GM23338 (cell line): ENCODE measurements at regions not wholly inside any gene's neighbourhood (a gene's known extent, or its start where the extent isn't known, plus 50 kb on each side); places are given as distances from the start of the nearest gene placed in this dataset.
A peak's percentile ranks its signal among the peaks of the same experiment; 100 is the strongest.

Experiments used
- CTCF ChIP-seq, 2 experiments: fragments of 200-600 bp in 1 of 2; sonication (generic) in 1 of 2; conservative IDR thresholded peaks; 2 replicates each; pipeline versions ENCODE4 v1.5.1 to v1.6.1; 2016 to 2017; ENCODE audit warnings: antibody characterized with exemption in 2 of 2, low read depth in 2 of 2, mild to moderate bottlenecking in 2 of 2, moderate library complexity in 1 of 2
- EZH2 ChIP-seq: fragments of 200-600 bp; sonication (generic); IDR thresholded peaks from one replicate; pipeline ENCODE4 v1.8.0; 2017; ENCODE audit warnings: antibody characterized with exemption, mild to moderate bottlenecking, low read depth; ENCODE audit not compliant: unreplicated experiment
- POLR2AphosphoS5 ChIP-seq: IDR thresholded peaks from 2 replicates; pipeline ENCODE4 v1.6.1; 2016; ENCODE audit warnings: antibody characterized with exemption, low read depth
- ZNF114 ChIP-seq: fragments of 250-450 bp; sonication (Bioruptor Pico); IDR thresholded peaks from 2 replicates; pipeline ENCODE4 v1.5.0; 2020; ENCODE audit warnings: mild to moderate bottlenecking, moderate library complexity

DNA sequence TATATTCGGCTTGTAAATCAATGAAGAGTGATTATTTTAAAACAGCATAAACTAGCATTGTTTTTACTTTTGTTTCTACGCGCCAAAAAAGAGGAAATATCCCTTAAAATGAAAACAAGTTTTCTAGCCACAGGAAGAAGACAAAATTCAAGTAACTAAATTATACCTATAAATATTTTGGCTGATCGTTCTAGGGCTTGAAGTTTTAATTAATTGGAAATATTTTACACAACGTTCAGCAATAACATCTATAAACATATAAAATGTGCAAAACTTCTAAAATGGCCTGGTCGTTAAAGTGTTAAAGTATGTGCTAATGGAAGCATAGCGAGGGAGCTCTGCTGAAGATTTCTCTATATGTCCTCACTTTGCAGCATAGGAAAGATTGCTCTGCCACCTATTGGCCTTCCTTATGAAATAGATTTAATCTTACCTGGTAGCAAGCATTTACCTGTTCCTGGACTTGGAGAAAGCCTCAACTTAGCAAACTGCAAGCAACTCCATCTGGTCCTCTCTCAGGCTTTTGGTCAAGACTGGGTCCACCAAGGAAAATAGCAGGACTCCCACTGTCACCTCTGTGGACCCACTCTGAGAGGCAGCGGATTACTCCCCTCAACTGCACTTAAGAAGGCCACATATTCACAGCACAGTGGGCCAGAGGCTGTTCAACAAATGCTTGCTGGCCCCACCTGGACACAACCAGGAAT is 351.3 kb upstream of the RUNX1 start:
- TF ChIP-seq CTCF (conservative IDR thresholded peaks at IDR 0.05; ENCODE audit: low read depth in 2 of 2) (peak; percentile 63 to 65), EZH2 (no peak), POLR2AphosphoS5 (no peak), ZNF114 (CRISPR knock-in tag) (no peak)
